ENCODE measurements at regions not wholly inside any gene's neighbourhood (a gene's known extent, or its start where the extent isn't known, plus 50 kb on each side); places are given as distances from the start of the nearest gene placed in this dataset.

- Histone ChIP-seq H3K27ac (ENCODE audit: low read depth, low read length) (no peak overlapping the region), H3K4me1 (ENCODE audit: control insufficient read depth in 5 of 5, insufficient read depth in 5 of 5, low read length in 5 of 5) (peaks cover 0 to 18% (median 16%) of the 10 kb centered on the region in 5 donors), H3K27me3 (ENCODE audit: control insufficient read depth in 5 of 5, insufficient read depth in 4 of 5, low read length in 5 of 5) (no peaks in the 10 kb centered on the region), H3K9ac (ENCODE audit: low read length in 5 of 5) (no peak overlapping the region), H3K4me3 (ENCODE audit: low read depth in 1 of 5, low read length in 5 of 5) (no peak overlapping the region), H3K9me3 (ENCODE audit: control insufficient read depth in 5 of 5, low read length in 5 of 5) (no peaks in the 10 kb centered on the region), H3K36me3 (ENCODE audit: control insufficient read depth in 5 of 5, insufficient read depth in 5 of 5, low read length in 5 of 5) (no peaks in the 10 kb centered on the region)
These were observed 437.6 kb downstream of the PRDM2 start for GRCh38 chr1:14137411-14138134.

GRCh38 chr1:14138135-14138506, 438.1 kb downstream of the PRDM2 start:
- Histone ChIP-seq H3K36me3 (ENCODE audit: control insufficient read depth in 5 of 5, insufficient read depth in 5 of 5, low read length in 5 of 5) (no peaks in the 10 kb centered on the region), H3K9me3 (ENCODE audit: control insufficient read depth in 5 of 5, low read length in 5 of 5) (no peaks in the 10 kb centered on the region)

GRCh38 chr1:14138687-14139086, 438.7 kb downstream of the PRDM2 start:
- no peak overlapping the region for H3K4me3 ChIP-seq (ENCODE audit: low read depth in 1 of 5, low read length in 5 of 5)
- no peak overlapping the region for H3K9ac ChIP-seq (ENCODE audit: low read length in 5 of 5)
- H3K36me3 ChIP-seq (ENCODE audit: control insufficient read depth in 5 of 5, insufficient read depth in 5 of 5, low read length in 5 of 5), result no peaks in the 10 kb centered on the region
- H3K27me3 ChIP-seq (ENCODE audit: control insufficient read depth in 5 of 5, insufficient read depth in 4 of 5, low read length in 5 of 5), result no peaks in the 10 kb centered on the region
- peaks cover 0 to 22% (median 16%) of the 10 kb centered on the region in 5 donors for H3K4me1 ChIP-seq (ENCODE audit: control insufficient read depth in 5 of 5, insufficient read depth in 5 of 5, low read length in 5 of 5)
- peak overlapping the region; percentile 5 for H3K27ac ChIP-seq (ENCODE audit: low read depth, low read length)
- no peaks in the 10 kb centered on the region for H3K9me3 ChIP-seq (ENCODE audit: control insufficient read depth in 5 of 5, low read length in 5 of 5)

More at GRCh38 chr1:14138135-14138506, 438.1 kb downstream of the PRDM2 start:
- H3K27ac ChIP-seq (ENCODE audit: low read depth, low read length), result no peak overlapping the region
- H3K4me3 ChIP-seq (ENCODE audit: low read depth in 1 of 5, low read length in 5 of 5), result no peak overlapping the region
- peaks cover 0 to 22% (median 16%) of the 10 kb centered on the region in 5 donors for H3K4me1 ChIP-seq (ENCODE audit: control insufficient read depth in 5 of 5, insufficient read depth in 5 of 5, low read length in 5 of 5)
- no peaks in the 10 kb centered on the region for H3K27me3 ChIP-seq (ENCODE audit: control insufficient read depth in 5 of 5, insufficient read depth in 4 of 5, low read length in 5 of 5)
- H3K9ac ChIP-seq (ENCODE audit: low read length in 5 of 5), result no peak overlapping the region

DNA sequence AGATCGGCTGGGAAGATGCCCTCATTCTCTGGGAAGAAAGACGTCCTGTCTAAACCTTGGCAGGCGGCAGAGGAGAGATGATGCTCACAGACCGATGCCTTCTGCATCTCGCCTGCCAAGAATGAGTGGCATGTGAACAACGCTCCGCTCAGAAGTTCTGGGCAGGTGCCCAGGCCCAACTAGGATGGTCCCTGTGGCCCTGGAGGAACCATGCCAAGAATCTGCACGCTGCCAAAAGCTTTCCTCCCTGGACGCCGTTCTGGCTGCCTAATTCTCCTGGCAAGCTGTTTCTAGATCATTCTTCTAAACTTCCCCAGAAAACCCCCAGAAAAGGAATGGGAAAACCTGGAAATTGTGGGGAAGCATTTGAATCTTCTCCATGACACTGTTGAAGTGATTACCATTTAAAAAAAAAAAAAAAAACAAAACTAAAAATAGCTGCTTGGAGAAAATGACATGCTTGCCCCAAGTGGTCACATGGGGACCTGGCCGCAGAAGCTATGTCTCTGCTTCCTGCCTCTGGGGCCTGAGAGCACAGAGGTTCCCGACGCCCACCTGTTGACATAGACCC, 440.9 kb downstream of the PRDM2 start:
- Histone ChIP-seq H3K4me3 (ENCODE audit: low read depth in 1 of 5, low read length in 5 of 5) (no peak overlapping the region), H3K27ac (ENCODE audit: low read depth, low read length) (peak overlapping the region; percentile 50), H3K27me3 (ENCODE audit: control insufficient read depth in 5 of 5, insufficient read depth in 4 of 5, low read length in 5 of 5) (no peaks in the 10 kb centered on the region), H3K9ac (ENCODE audit: low read length in 5 of 5) (no peak overlapping the region), H3K9me3 (ENCODE audit: control insufficient read depth in 5 of 5, low read length in 5 of 5) (no peaks in the 10 kb centered on the region), H3K4me1 (ENCODE audit: control insufficient read depth in 5 of 5, insufficient read depth in 5 of 5, low read length in 5 of 5) (peaks cover 0 to 22% (median 16%) of the 10 kb centered on the region in 5 donors), H3K36me3 (ENCODE audit: control insufficient read depth in 5 of 5, insufficient read depth in 5 of 5, low read length in 5 of 5) (no peaks in the 10 kb centered on the region)

DNA sequence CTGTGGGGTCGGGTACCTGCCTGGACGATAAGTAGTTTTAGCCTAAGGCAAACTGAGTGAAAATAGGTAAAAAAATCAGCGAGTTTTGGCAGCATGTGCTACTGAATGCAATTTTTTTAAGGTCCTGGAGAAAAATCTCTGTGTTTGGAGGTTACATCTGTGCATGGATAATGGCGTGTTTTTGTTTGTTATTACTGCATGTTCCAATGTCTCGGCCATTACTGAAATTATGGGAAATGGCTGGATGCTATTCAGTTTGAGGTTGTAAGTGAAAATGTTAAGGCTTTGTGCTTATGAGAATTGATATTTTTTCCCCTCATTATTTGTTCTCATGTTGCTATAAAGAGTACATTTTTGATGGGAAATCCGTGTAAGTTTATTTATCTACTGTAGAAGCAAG, 441.7 kb downstream of the PRDM2 start:
- H3K4me1 ChIP-seq (ENCODE audit: control insufficient read depth in 5 of 5, insufficient read depth in 5 of 5, low read length in 5 of 5), result peaks cover 0 to 22% (median 16%) of the 10 kb centered on the region in 5 donors
- H3K4me3 ChIP-seq (ENCODE audit: low read depth in 1 of 5, low read length in 5 of 5), result no peak overlapping the region
- peak overlapping the region; percentile 50 for H3K27ac ChIP-seq (ENCODE audit: low read depth, low read length)
- H3K36me3 ChIP-seq (ENCODE audit: control insufficient read depth in 5 of 5, insufficient read depth in 5 of 5, low read length in 5 of 5), result no peaks in the 10 kb centered on the region
- no peak overlapping the region for H3K9ac ChIP-seq (ENCODE audit: low read length in 5 of 5)
- H3K27me3 ChIP-seq (ENCODE audit: control insufficient read depth in 5 of 5, insufficient read depth in 4 of 5, low read length in 5 of 5), result no peaks in the 10 kb centered on the region
- H3K9me3 ChIP-seq (ENCODE audit: control insufficient read depth in 5 of 5, low read length in 5 of 5), result no peaks in the 10 kb centered on the region

- Histone ChIP-seq H3K27ac (ENCODE audit: low read depth, low read length) (no peak overlapping the region), H3K4me1 (ENCODE audit: control insufficient read depth in 5 of 5, insufficient read depth in 5 of 5, low read length in 5 of 5) (peaks cover 0 to 22% (median 16%) of the 10 kb centered on the region in 5 donors), H3K9me3 (ENCODE audit: control insufficient read depth in 5 of 5, low read length in 5 of 5) (no peaks in the 10 kb centered on the region), H3K27me3 (ENCODE audit: control insufficient read depth in 5 of 5, insufficient read depth in 4 of 5, low read length in 5 of 5) (no peaks in the 10 kb centered on the region), H3K9ac (ENCODE audit: low read length in 5 of 5) (no peak overlapping the region), H3K4me3 (ENCODE audit: low read depth in 1 of 5, low read length in 5 of 5) (no peak overlapping the region), H3K36me3 (ENCODE audit: control insufficient read depth in 5 of 5, insufficient read depth in 5 of 5, low read length in 5 of 5) (no peaks in the 10 kb centered on the region)
These were observed 442.6 kb downstream of the PRDM2 start for GRCh38 chr1:14142397-14143100.

DNA sequence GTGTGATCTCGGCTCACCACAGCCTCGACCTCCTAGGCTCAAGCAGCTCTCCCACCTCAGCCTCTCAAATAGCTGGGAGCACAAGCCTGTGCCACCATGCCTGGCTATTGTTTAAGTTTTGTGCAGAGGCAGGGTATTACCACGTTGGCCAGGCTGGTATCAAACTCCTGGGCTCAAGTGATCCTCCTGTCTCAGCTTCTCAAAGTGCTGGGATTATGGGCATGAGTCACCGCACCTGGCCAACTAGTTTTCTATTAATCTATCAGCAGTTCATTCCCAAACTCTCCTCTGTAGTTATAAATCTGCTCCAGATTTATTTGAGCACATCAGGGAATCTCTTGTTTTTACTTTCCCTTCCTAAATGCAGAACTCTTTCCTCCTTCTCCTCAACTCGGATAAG, 443.8 kb downstream of the PRDM2 start:
- Histone ChIP-seq H3K4me3 (ENCODE audit: low read depth in 1 of 5, low read length in 5 of 5) (no peak overlapping the region), H3K36me3 (ENCODE audit: control insufficient read depth in 5 of 5, insufficient read depth in 5 of 5, low read length in 5 of 5) (no peaks in the 10 kb centered on the region), H3K27ac (ENCODE audit: low read depth, low read length) (no peak overlapping the region), H3K4me1 (ENCODE audit: control insufficient read depth in 5 of 5, insufficient read depth in 5 of 5, low read length in 5 of 5) (peaks cover 0 to 22% (median 15%) of the 10 kb centered on the region in 5 donors), H3K9me3 (ENCODE audit: control insufficient read depth in 5 of 5, low read length in 5 of 5) (no peaks in the 10 kb centered on the region), H3K27me3 (ENCODE audit: control insufficient read depth in 5 of 5, insufficient read depth in 4 of 5, low read length in 5 of 5) (no peaks in the 10 kb centered on the region), H3K9ac (ENCODE audit: low read length in 5 of 5) (no peak overlapping the region)

DNA sequence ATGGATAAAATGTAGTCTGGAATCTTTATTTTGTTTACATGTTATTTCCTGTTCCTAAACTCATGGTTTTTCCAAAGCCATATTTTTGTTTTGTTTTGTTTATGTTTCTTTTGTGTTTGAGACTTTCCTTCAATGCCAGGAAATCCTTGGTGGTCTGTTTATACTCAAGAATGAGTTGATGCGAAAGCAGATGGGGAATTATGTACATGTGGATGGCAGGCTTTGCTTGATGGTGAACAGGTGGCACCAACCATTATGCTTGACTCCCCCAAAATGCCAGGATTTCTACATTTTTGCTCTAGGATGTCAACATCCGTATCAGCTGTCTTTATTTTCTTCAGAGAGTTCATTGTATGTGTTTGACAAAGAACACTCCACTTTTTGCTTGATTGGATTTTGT, 448.5 kb downstream of the PRDM2 start:
- Histone ChIP-seq H3K36me3 (ENCODE audit: control insufficient read depth in 5 of 5, insufficient read depth in 5 of 5, low read length in 5 of 5) (no peaks in the 10 kb centered on the region), H3K27me3 (ENCODE audit: control insufficient read depth in 5 of 5, insufficient read depth in 4 of 5, low read length in 5 of 5) (no peaks in the 10 kb centered on the region), H3K27ac (ENCODE audit: low read depth, low read length) (no peak overlapping the region), H3K4me1 (ENCODE audit: control insufficient read depth in 5 of 5, insufficient read depth in 5 of 5, low read length in 5 of 5) (no peaks in the 10 kb centered on the region), H3K4me3 (ENCODE audit: low read depth in 1 of 5, low read length in 5 of 5) (no peak overlapping the region), H3K9ac (ENCODE audit: low read length in 5 of 5) (no peak overlapping the region), H3K9me3 (ENCODE audit: control insufficient read depth in 5 of 5, low read length in 5 of 5) (no peaks in the 10 kb centered on the region)

- Histone ChIP-seq H3K36me3 (ENCODE audit: control insufficient read depth in 5 of 5, insufficient read depth in 5 of 5, low read length in 5 of 5) (no peaks in the 10 kb centered on the region), H3K4me1 (ENCODE audit: control insufficient read depth in 5 of 5, insufficient read depth in 5 of 5, low read length in 5 of 5) (no peaks in the 10 kb centered on the region), H3K9ac (ENCODE audit: low read length in 5 of 5) (no peak overlapping the region), H3K27ac (ENCODE audit: low read depth, low read length) (no peak overlapping the region), H3K27me3 (ENCODE audit: control insufficient read depth in 5 of 5, insufficient read depth in 4 of 5, low read length in 5 of 5) (no peaks in the 10 kb centered on the region), H3K4me3 (ENCODE audit: low read depth in 1 of 5, low read length in 5 of 5) (no peak overlapping the region), H3K9me3 (ENCODE audit: control insufficient read depth in 5 of 5, low read length in 5 of 5) (no peaks in the 10 kb centered on the region)
These were observed 449.1 kb upstream of the KAZN start for GRCh38 chr1:14149431-14149830.

GRCh38 chr1:14156543-14156942, 441.9 kb upstream of the KAZN start:
- H3K4me1 ChIP-seq (ENCODE audit: control insufficient read depth in 5 of 5, insufficient read depth in 5 of 5, low read length in 5 of 5), result no peaks in the 10 kb centered on the region
- peaks cover 0 to 6% (median 0%) of the 10 kb centered on the region in 5 donors for H3K9me3 ChIP-seq (ENCODE audit: control insufficient read depth in 5 of 5, low read length in 5 of 5)
- H3K27me3 ChIP-seq (ENCODE audit: control insufficient read depth in 5 of 5, insufficient read depth in 4 of 5, low read length in 5 of 5), result no peaks in the 10 kb centered on the region
- H3K9ac ChIP-seq (ENCODE audit: low read length in 5 of 5), result no peak overlapping the region
- no peaks in the 10 kb centered on the region for H3K36me3 ChIP-seq (ENCODE audit: control insufficient read depth in 5 of 5, insufficient read depth in 5 of 5, low read length in 5 of 5)
- no peak overlapping the region for H3K4me3 ChIP-seq (ENCODE audit: low read depth in 1 of 5, low read length in 5 of 5)
- H3K27ac ChIP-seq (ENCODE audit: low read depth, low read length), result no peak overlapping the region
